H1 (cell line): ENCODE measurements at regions not wholly inside any gene's neighbourhood (a gene's known extent, or its start where the extent isn't known, plus 50 kb on each side); places are given as distances from the start of the nearest gene placed in this dataset.

Experiments used
- CHD7 ChIP-seq: fragments of 300-600 bp; sonication (generic); IDR thresholded peaks from 2 replicates; pipeline ENCODE4 v1.7.1; 2012; ENCODE audit warnings: low read length, moderate library complexity, mild to moderate bottlenecking, inconsistent platforms; ENCODE audit not compliant: insufficient replicate concordance
- E2F6 ChIP-seq: IDR thresholded peaks from 2 replicates; pipeline ENCODE4 v1.6.1; 2012; ENCODE audit warnings: inconsistent platforms
- NANOG ChIP-seq: IDR thresholded peaks from 2 replicates; pipeline ENCODE4 v1.6.1; 2011; ENCODE audit warnings: low read length, low read depth, mild to moderate bottlenecking, inconsistent platforms; ENCODE audit not compliant: insufficient read depth, poor library complexity, severe bottlenecking
- NRF1 ChIP-seq: IDR thresholded peaks from 2 replicates; pipeline ENCODE4 v1.6.1; 2011; ENCODE audit warnings: mild to moderate bottlenecking, low read depth, low read length, improper control_type of control experiment
- POLR2A ChIP-seq, 2 experiments: IDR thresholded peaks; 1 replicate in 1 of 2; 2 replicates in 1 of 2; pipeline ENCODE4 v1.6.1; 2011; ENCODE audit warnings: low read depth in 2 of 2, low read length in 2 of 2, mild to moderate bottlenecking in 2 of 2; ENCODE audit errors: control extremely low read depth in 1 of 2
- POLR2AphosphoS5 ChIP-seq: IDR thresholded peaks from 2 replicates; pipeline ENCODE4 v1.6.1; 2011; ENCODE audit warnings: low read depth, low read length
- SIRT6 ChIP-seq: IDR thresholded peaks from one replicate; pipeline ENCODE4 v1.7.1; 2012; ENCODE audit warnings: low read length, inconsistent platforms
- SP1 ChIP-seq: IDR thresholded peaks from 2 replicates; pipeline ENCODE4 v1.6.1; 2011; ENCODE audit warnings: low read depth, low read length
- TAF7 ChIP-seq: optimal IDR thresholded peaks from 2 replicates; pipeline ENCODE3; 2011; ENCODE audit warnings: low read depth, mild to moderate bottlenecking, inconsistent platforms, low read length, moderate library complexity, borderline replicate concordance
- YY1 ChIP-seq: IDR thresholded peaks from 2 replicates; pipeline ENCODE4 v1.6.1; 2011; ENCODE audit warnings: low read depth, mild to moderate bottlenecking, low read length
- ZNF274 ChIP-seq: IDR thresholded peaks from 2 replicates; pipeline ENCODE4 v1.7.0; 2012; ENCODE audit warnings: low read length, borderline replicate concordance; ENCODE audit errors: extremely low read depth

- TF ChIP-seq CHD7, result no peak
- no peak for TF ChIP-seq ZNF274
- no peak for TF ChIP-seq E2F6
- TF ChIP-seq NRF1, result no peak
- TF ChIP-seq SP1, result no peak
- no peak for TF ChIP-seq TAF7
- TF ChIP-seq POLR2A (IDR thresholded peaks at IDR 0.05; ENCODE audit: control extremely low read depth in 1 of 2, low read depth in 2 of 2, low read length in 2 of 2), result no peak
- no peak for TF ChIP-seq SIRT6
- no peak for TF ChIP-seq POLR2AphosphoS5
- TF ChIP-seq NANOG, result no peak
- no peak for TF ChIP-seq YY1
Observed at GRCh38 chr2:5039241-5039975, 652.8 kb upstream of the SOX11 start (continued).
